H9 (cell line): ENCODE measurements at regions not wholly inside any gene's neighbourhood (a gene's known extent, or its start where the extent isn't known, plus 50 kb on each side); places are given as distances from the start of the nearest gene placed in this dataset.
"Not testable (repeated sequence)": the region's sequence is repeated elsewhere in the genome, so short reads cannot be mapped to it uniquely, and the experiment has no call there.

Source experiments
- DNase-seq: peaks from one replicate; pipeline ENCODE4 v3.0.0-alpha.2; 2017
- H2AFZ ChIP-seq: one replicate; pipeline ENCODE4 v1.6.1; 2013; ENCODE audit warnings: mild to moderate bottlenecking, low read length, control low read depth, moderate library complexity
- H2AK5ac ChIP-seq: 2 replicates; pipeline ENCODE4 v1.6.1; 2013; ENCODE audit warnings: low read length, control low read depth, mixed read lengths; ENCODE audit not compliant: insufficient read length
- H2BK120ac ChIP-seq: one replicate; pipeline ENCODE4 v1.6.1; 2013; ENCODE audit warnings: low read depth, mild to moderate bottlenecking, low read length, control low read depth, inconsistent platforms; ENCODE audit not compliant: poor library complexity, severe bottlenecking
- H2BK12ac ChIP-seq: 2 replicates; pipeline ENCODE4 v1.6.1; 2013; ENCODE audit warnings: low read length, control low read depth, mixed read lengths, low read depth; ENCODE audit not compliant: insufficient read length
- H2BK15ac ChIP-seq: 2 replicates; pipeline ENCODE4 v1.6.1; 2013; ENCODE audit warnings: low read depth, low read length, control low read depth
- H2BK20ac ChIP-seq: one replicate; pipeline ENCODE4 v1.6.1; 2013; ENCODE audit warnings: low read depth, mild to moderate bottlenecking, low read length, control low read depth, inconsistent platforms; ENCODE audit not compliant: poor library complexity, severe bottlenecking
- H2BK5ac ChIP-seq: 2 replicates; pipeline ENCODE4 v1.6.1; 2013; ENCODE audit warnings: low read length, control low read depth, mixed read lengths; ENCODE audit not compliant: insufficient read length
- H3K14ac ChIP-seq: 2 replicates; pipeline ENCODE4 v1.6.1; 2013; ENCODE audit warnings: low read length, control low read depth; ENCODE audit not compliant: insufficient read depth
- H3K18ac ChIP-seq: 2 replicates; pipeline ENCODE4 v1.6.1; 2013; ENCODE audit warnings: low read depth, mild to moderate bottlenecking, mixed read lengths, low read length, control low read depth; ENCODE audit not compliant: insufficient read length
- H3K23ac ChIP-seq: 2 replicates; pipeline ENCODE4 v1.6.1; 2013; ENCODE audit warnings: low read length, control low read depth, mixed read lengths, low read depth; ENCODE audit not compliant: insufficient read length
- H3K23me2 ChIP-seq: 2 replicates; pipeline ENCODE4 v1.6.1; 2013; ENCODE audit warnings: low read depth, mild to moderate bottlenecking, mixed read lengths, low read length, control low read depth; ENCODE audit not compliant: insufficient read length, poor library complexity, severe bottlenecking
- H3K27ac ChIP-seq: 2 replicates; pipeline ENCODE4 v1.5.1; 2013; ENCODE audit warnings: low read length, control low read depth, mixed read lengths, low read depth; ENCODE audit not compliant: insufficient read length
- H3K27me3 ChIP-seq: 2 replicates; pipeline ENCODE4 v1.6.1; 2013; ENCODE audit warnings: low read length, control low read depth, inconsistent platforms; ENCODE audit not compliant: insufficient read depth
- H3K4ac ChIP-seq: 2 replicates; pipeline ENCODE4 v1.6.1; 2013; ENCODE audit warnings: low read depth, mild to moderate bottlenecking, control low read depth, inconsistent platforms, low read length, moderate library complexity
- H3K4me1 ChIP-seq: 2 replicates; pipeline ENCODE4 v1.6.1; 2013; ENCODE audit warnings: low read length, control low read depth, inconsistent platforms; ENCODE audit not compliant: insufficient read depth
- H3K4me2 ChIP-seq: 2 replicates; pipeline ENCODE4 v1.6.1; 2013; ENCODE audit warnings: low read length, control low read depth, mixed read lengths; ENCODE audit not compliant: insufficient read length, insufficient read depth
- H3K56ac ChIP-seq: 2 replicates; pipeline ENCODE4 v1.6.1; 2013; ENCODE audit warnings: low read depth, mild to moderate bottlenecking, mixed read lengths, low read length, control low read depth; ENCODE audit not compliant: insufficient read length
- H3K79me1 ChIP-seq: 2 replicates; pipeline ENCODE4 v1.6.1; 2013; ENCODE audit warnings: low read depth, mild to moderate bottlenecking, moderate library complexity, low read length, control low read depth, inconsistent platforms; ENCODE audit not compliant: insufficient read depth, poor library complexity, severe bottlenecking
- H3K79me2 ChIP-seq: 2 replicates; pipeline ENCODE4 v1.6.1; 2013; ENCODE audit warnings: low read length, control low read depth, inconsistent platforms; ENCODE audit not compliant: insufficient read depth
- H3K9ac ChIP-seq: 2 replicates; pipeline ENCODE4 v1.6.1; 2013; ENCODE audit warnings: low read length, control low read depth, mixed read lengths; ENCODE audit not compliant: insufficient read length; ENCODE audit errors: extremely low read depth
- H3K9me3 ChIP-seq: one replicate; pipeline ENCODE4 v1.6.1; 2013; ENCODE audit warnings: low read depth, low read length, inconsistent platforms; ENCODE audit not compliant: control insufficient read depth
- H3T11ph ChIP-seq: one replicate; pipeline ENCODE4 v1.6.1; 2013; ENCODE audit warnings: mild to moderate bottlenecking, low read length, control low read depth, inconsistent platforms
- H4K20me1 ChIP-seq: one replicate; pipeline ENCODE4 v1.6.1; 2013; ENCODE audit not compliant: control insufficient read depth, insufficient read length, insufficient read depth
- H4K5ac ChIP-seq: 2 replicates; pipeline ENCODE4 v1.6.1; 2013; ENCODE audit warnings: low read depth, mild to moderate bottlenecking, mixed read lengths, low read length, control low read depth; ENCODE audit not compliant: insufficient read length
- H4K8ac ChIP-seq: replicated peaks from 2 replicates; pipeline ENCODE4 v1.6.1; 2013; ENCODE audit warnings: low read length, control low read depth, mixed read lengths, low read depth; ENCODE audit not compliant: insufficient read length
- H4K91ac ChIP-seq: 2 replicates; pipeline ENCODE4 v1.6.1; 2013; ENCODE audit warnings: low read depth, mild to moderate bottlenecking, moderate library complexity, mixed read lengths, low read length, control low read depth; ENCODE audit not compliant: insufficient read length
- H3K27ac Mint-ChIP-seq, 3 experiments: 2 replicates in 2 of 3; 3 replicates in 1 of 3; pipeline ENCODE4 v1.8.0; 2020 to 2021; ENCODE audit warnings: mixed read lengths in 3 of 3, mild to moderate bottlenecking in 1 of 3, moderate library complexity in 1 of 3
- H3K27me3 Mint-ChIP-seq: 2 replicates; pipeline ENCODE4 v1.8.0; 2021; ENCODE audit warnings: low read depth, mild to moderate bottlenecking, moderate library complexity, mixed read lengths
- H3K36me3 Mint-ChIP-seq, 3 experiments: 2 replicates in 2 of 3; 3 replicates in 1 of 3; pipeline ENCODE4 v1.8.0; 2020 to 2021; ENCODE audit warnings: low read depth in 3 of 3, mixed read lengths in 3 of 3; ENCODE audit not compliant: insufficient read depth in 1 of 3
- H3K4me1 Mint-ChIP-seq, 2 experiments: 2 replicates each; pipeline ENCODE4 v1.8.0; 2020; ENCODE audit warnings: mixed read lengths in 2 of 2
- H3K4me3 Mint-ChIP-seq, 2 experiments: 2 replicates in 1 of 2; 3 replicates in 1 of 2; pipeline ENCODE4 v1.8.0; 2020 to 2021; ENCODE audit warnings: mild to moderate bottlenecking in 2 of 2, mixed read lengths in 2 of 2, moderate library complexity in 1 of 2
- H3K9me3 Mint-ChIP-seq, 2 experiments: 2 replicates in 1 of 2; 3 replicates in 1 of 2; pipeline ENCODE4 v1.8.0; 2020; ENCODE audit warnings: mild to moderate bottlenecking in 2 of 2, mixed read lengths in 2 of 2, moderate library complexity in 1 of 2
- CTCF ChIP-seq: fragments of 200-600 bp; sonication (generic); conservative IDR thresholded peaks from 3 replicates; pipeline ENCODE4 v1.8.0; 2021; ENCODE audit warnings: antibody characterized with exemption, mild to moderate bottlenecking
- WGBS: extraction: QIAGEN DNeasy Blood & Tissue Kit; methylation state at CpG from one replicate; pipeline ENCODE4 v1.1.7; 2013; ENCODE audit warnings: missing lambda C conversion rate, low lambda C conversion rate, mixed read lengths; ENCODE audit not compliant: insufficient read length; ENCODE audit errors: extremely low coverage; 5-methylcytosine and 5-hydroxymethylcytosine counted together

GRCh38 chr6:115131709-115132490 is 789.1 kb upstream of the HS3ST5 start:
- H3K9me3 Mint-ChIP-seq, result no peaks in the 10 kb centered on the region
- no peak for TF ChIP-seq CTCF

DNA sequence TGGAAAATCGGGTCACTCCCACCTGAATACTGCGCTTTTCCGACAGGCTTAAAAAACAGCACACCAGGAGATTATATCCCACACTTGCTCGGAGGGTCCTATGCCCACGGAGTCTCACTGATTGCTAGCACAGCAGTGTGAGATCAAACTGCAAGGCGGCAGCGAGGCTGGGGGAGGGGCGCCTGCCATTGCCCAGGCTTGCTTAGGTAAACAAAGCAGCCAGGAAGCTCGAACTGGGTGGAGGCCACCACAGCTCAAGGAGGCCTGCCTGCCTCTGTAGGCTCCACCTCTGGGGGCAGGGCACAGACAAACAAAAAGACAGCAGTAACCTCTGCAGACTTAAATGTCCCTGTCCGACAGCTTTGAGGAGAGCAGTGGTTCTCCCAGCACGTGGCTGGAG is 778.7 kb upstream of the HS3ST5 start:
- not testable (repeated sequence) for H3K4me2 ChIP-seq, H2BK12ac ChIP-seq, H2BK15ac ChIP-seq, H3K56ac ChIP-seq, H2BK20ac ChIP-seq, H3K4me1 ChIP-seq, H3K4me3 Mint-ChIP-seq, H3K27ac Mint-ChIP-seq, H3K4me1 Mint-ChIP-seq, H4K20me1 ChIP-seq, H4K8ac ChIP-seq, H4K91ac ChIP-seq, H4K5ac ChIP-seq, H3K9ac ChIP-seq, H3K27me3 Mint-ChIP-seq, H3K27ac ChIP-seq, H3K9me3 ChIP-seq, H3K79me2 ChIP-seq, H3K18ac ChIP-seq, H3K23ac ChIP-seq, H3K4ac ChIP-seq, H2AK5ac ChIP-seq, H3K79me1 ChIP-seq, H3T11ph ChIP-seq, H3K23me2 ChIP-seq, H2AFZ ChIP-seq, H2BK5ac ChIP-seq, DNase-seq, H3K27me3 ChIP-seq, H2BK120ac ChIP-seq, H3K14ac ChIP-seq
- Mint-ChIP-seq H3K9me3 (peaks cover 10 to 21% of the 10 kb centered on the region in 2 experiments), H3K36me3 (peaks cover 8 to 11% (median 10%) of the 10 kb centered on the region in 3 experiments)
- WGBS, result no CpG with 5 or more reads among the region's 11 CpGs

More at GRCh38 chr6:115131709-115132490, 789.1 kb upstream of the HS3ST5 start:
- Mint-ChIP-seq H3K27me3 (no peaks in the 10 kb centered on the region; the same call in 1 of the 2 replicates), H3K27ac (no peak overlapping the region; a peak in 1 of 7 replicates), H3K36me3 (no peaks in the 10 kb centered on the region), H3K4me1 (peaks cover 0 to 2% of the 10 kb centered on the region in 2 experiments; a peak in 1 of 4 replicates), H3K4me3 (no peak overlapping the region)
- Histone ChIP-seq H3K18ac (no peak overlapping the region), H3K9ac (no peak overlapping the region), H3K27me3 (no peaks in the 10 kb centered on the region), H3K27ac (no peak overlapping the region), H3K9me3 (no peaks in the 10 kb centered on the region), H2AK5ac (no peak overlapping the region), H4K20me1 (no peaks in the 10 kb centered on the region), H2BK15ac (no peak overlapping the region), H3K23ac (no peak overlapping the region), H2AFZ (no peak overlapping the region), H4K8ac (no peak overlapping the region), H3K79me2 (no peaks in the 10 kb centered on the region), H3K14ac (no peak overlapping the region), H2BK12ac (no peak overlapping the region), H2BK20ac (no peak overlapping the region), H4K91ac (no peak overlapping the region), H2BK5ac (no peak overlapping the region), H3K56ac (no peak overlapping the region), H3K23me2 (no peaks in the 10 kb centered on the region), H3K4me1 (no peaks in the 10 kb centered on the region; the same call in 1 of the 2 replicates), H4K5ac (no peak overlapping the region), H2BK120ac (no peak overlapping the region), H3K79me1 (no peaks in the 10 kb centered on the region), H3K4me2 (no peak overlapping the region), H3K4ac (no peak overlapping the region), H3T11ph (no peak overlapping the region)
- WGBS, result no CpG with 5 or more reads among the region's 5 CpGs
- DNase-seq, result no peak
